GM18870 (cell line): ENCODE measurements at regions not wholly inside any gene's neighbourhood (a gene's known extent, or its start where the extent isn't known, plus 50 kb on each side); places are given as distances from the start of the nearest gene placed in this dataset.
"Not testable (repeated sequence)": the region's sequence is repeated elsewhere in the genome, so short reads cannot be mapped to it uniquely, and the experiment has no call there.

Experiments
- ATAC-seq: cut with Tn5 transposase; IDR thresholded peaks from one replicate; pipeline ENCODE4 v1.9.1; 2021; ENCODE audit warnings: moderate library complexity; ENCODE audit not compliant: unreplicated experiment

DNA sequence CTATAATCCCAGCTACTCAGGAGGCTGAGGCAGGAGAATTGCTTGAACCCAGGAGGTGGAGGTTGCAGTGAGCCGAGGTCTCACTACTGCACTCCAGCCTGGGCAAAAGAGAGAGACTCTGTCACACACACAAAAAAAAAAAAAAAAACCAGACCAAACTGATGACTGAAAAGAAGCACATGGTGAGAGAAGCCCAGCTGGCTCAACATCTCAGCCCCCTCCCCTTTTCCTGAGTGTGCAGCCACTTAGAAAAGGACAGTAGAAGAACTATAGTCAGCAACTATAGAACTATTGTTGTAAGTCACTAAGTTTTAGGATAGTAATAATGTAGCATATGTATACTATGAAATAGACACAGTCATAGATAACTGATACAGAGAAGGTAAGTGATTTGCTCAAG, 87.2 kb upstream of the RALGPS2 start:
- no peak for ATAC-seq

DNA sequence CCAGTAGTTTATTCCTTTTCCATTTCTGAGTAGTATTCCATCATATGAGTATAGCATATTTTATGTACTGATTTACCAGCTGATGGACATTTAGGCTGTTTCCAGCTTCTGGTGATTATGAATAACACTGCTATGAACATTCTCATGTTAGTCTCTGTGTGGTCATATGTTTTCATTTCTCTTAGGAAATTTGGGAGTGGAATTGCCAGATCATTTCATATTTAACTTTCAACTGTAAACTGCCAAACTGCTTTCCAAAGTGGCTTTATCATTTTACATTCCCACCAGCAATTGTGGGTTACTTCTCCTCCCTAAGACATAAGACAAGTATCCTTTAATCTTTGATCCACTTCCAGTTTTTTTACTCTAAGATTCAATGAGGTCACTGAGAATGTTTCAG, 85.7 kb upstream of the RALGPS2 start:
- no peak for ATAC-seq

DNA sequence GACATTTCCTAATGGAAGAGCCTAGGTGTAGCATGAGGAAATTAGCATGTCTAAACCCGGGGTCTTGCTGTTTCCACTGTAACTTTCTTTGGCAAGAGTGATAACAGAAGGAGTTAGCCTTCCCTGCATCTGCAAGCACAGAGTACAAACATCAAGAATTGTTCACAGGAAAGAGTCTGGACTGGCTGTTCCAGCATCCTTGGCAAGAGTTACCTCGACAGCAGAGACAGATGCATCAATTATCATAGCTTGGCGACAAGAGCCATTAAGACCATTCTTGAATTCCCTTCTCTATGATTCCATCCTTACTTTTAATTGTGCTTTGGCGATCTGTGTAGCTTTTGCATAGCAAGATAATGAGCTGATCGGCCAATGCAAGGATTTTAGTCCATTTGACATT, 82.8 kb upstream of the RALGPS2 start:
- ATAC-seq = no peak

DNA sequence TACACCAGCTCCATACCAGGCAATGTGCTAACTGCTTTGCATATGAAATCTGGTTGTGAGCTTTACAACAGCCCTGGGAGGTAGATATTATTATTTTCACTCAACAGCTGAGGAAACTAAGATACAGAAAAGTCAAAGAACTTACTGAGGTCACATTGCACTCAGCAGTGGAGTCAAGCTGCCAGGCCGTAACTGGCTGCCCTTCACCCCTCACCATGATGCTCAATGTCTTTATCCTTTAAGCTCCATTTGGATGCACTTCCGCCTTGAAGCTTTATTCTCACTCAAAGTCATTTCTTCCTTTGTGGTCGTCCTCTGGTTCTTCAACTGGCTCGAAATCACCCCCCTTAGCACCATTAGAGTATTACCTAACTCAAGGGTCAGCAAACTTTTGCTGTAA, 81.7 kb upstream of the RALGPS2 start:
- no peak for ATAC-seq

DNA sequence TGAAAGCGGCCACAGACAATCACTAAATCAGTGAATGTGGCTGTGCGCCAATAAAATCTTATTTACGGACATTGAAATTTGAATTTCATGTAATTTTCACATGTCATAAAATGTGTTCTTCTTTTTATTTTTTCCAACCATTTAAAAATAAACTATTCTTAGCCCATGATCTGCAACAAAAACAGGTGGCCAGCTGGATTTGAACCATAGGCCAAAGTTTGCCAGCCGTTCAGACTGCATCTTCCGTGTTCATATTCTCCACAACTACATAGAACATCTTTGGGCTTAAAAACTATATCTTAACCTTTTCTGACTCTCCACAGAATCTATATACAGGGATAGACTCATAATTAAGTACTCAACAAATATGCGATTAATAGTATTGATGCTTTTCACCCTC, 81.2 kb upstream of the RALGPS2 start:
- ATAC-seq = no peak

DNA sequence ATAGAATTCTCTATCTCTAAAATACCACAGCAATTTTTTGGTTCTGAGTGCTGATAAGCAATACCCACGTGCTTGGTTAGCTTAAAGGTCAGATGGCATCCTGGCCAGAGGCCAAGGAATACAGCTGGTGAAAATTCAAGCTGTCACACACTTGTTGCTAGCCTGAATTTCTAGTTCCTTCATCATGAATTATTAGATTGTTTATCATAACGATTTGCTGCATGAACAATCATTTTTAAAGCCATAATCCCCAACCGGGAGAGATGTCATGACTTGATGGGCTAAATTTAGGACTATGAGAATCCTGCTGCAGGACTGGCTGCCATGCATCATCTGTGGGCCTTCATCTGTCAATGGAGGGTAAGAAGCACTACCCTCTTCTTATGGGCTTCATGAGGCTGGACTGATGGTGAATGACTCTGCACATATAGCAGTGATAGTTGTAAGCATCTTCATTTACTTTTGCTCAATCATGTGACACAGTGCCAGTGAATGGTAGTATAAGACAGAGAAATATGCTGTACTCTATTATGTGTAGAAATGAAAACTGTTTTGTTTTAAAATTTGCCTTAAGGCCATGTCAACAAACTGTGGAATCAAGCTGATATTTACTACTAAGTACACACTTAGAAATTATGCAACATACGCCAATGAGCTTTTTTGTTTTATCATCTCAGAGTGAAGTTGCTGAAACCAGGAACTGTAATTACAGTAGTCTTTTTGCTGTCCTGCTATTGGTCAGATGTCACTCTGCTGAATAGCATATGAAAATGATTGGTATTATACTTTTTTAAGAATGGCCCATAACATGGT, 80.5 kb upstream of the RALGPS2 start:
- no peak for ATAC-seq

DNA sequence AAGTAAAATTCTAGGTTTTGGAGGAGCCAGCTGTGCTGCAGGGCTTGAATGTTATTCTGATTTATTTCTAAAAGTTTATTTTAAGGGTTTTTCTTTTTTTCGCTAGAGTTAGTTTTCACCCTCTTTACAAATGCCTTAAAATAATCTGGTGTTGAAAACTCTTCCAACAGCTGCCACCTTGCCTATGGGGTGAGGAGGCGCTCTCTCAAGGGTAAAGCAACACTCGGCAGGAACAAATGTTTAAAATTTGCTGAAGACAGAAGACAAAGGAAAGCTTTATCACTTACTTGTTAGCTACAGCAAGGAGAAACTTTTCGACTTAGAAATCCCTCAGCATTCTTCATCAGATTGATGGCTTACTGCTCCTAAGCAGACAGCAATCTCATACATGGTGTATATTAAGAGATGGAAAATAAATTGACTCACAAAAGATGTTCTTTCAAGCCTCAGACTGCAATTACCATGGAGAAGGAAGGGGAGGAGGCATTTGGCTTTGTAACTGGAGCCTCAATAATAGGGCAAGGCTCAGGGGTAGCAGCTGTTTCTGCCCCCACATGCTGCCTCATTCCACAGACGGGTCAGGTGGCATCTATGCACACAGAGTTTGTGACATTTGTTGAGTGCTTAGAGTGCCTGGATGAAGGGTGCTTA, 79.8 kb upstream of the RALGPS2 start:
- no peak for ATAC-seq

DNA sequence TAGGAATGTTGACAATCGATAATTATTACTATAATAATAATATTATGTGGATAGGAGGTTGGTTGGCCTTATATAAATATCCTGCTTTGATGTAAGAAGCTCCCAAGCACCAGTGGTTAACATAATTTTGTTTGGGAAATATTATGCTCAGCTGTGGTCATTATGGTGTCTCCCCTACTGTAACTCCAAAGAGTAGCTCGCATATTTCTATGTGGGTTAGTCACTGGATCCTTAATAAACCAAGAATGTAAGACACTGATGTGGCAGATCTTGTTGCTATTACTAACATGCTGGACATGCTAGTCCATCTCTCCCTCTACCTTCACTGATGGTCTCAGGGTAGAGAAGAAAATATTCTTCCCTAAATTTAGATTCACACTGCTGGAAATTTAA, 79.2 kb upstream of the RALGPS2 start:
- ATAC-seq = no peak

DNA sequence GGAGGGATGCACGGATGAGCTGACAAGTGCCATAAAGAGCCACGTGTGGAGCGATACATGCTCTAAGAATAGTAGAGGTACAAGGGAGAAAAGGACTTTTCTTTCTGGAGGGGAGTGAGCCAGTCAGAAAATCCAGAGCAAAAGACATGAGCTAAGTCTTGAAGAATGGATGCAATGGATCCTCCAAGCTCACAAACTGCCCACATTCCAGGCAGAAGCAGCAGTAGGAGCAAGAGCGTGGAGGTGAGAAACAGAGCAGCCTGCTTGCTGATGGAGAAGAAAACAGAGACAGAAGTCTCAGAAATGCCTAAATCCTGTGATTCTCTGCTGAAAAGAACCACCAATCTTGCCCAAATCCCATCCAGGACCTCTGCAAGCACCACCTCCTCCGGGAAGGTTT, 78.2 kb upstream of the RALGPS2 start:
- ATAC-seq = no peak

DNA sequence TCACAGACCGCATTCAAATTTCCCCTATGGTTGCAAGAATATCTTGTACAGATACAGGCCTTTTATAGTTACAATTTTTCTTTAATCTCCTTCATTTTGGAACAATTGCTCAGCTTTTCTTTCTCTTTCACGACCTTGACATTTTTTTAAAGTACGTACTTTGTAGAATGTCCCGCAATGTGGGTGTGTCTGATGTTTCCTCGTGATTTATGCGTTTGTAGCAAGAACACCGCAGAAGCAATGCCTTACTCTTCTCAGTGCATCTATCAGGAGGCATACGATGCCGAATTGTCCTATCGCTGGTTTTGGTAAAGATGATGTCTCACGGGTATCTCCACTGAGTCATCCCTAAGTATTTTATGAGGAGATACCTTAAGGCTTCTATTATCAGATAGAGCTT, 76.9 kb upstream of the RALGPS2 start:
- ATAC-seq = no peak

DNA sequence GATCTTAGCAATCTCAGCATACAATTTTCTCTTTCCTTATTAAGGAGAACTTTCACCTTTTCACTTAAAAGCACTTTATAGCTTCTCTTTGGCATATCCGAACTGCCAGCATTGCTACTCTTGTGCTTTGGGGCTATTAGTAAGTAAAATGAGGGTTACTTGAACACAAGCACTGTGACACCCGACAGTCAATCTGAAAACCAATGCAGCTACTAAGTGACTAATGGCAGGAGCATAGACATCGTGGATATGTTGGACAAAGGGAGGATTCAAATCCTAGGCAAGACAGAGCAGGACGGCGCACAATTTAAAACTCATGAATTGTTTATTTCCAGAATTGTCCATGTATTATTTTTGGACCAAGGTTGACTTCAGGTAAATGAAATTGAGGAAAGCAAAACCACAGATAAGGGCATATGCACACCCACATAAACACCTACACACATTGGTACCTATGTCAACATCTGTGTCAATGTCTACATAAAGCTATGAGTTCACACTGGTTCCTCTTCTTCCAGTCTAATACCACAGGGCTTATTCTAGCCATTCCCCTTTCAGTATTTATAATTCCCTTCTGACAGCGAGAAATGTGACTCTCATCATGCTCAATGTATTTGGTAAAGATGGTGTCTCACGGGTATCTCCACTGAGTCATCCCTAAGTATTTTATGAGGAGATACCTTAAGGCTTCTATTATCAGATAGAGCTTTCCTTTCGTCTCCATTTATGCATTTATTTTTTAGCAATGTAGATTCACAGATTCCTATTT, 75.3 kb upstream of the RALGPS2 start:
- ATAC-seq = no peak

DNA sequence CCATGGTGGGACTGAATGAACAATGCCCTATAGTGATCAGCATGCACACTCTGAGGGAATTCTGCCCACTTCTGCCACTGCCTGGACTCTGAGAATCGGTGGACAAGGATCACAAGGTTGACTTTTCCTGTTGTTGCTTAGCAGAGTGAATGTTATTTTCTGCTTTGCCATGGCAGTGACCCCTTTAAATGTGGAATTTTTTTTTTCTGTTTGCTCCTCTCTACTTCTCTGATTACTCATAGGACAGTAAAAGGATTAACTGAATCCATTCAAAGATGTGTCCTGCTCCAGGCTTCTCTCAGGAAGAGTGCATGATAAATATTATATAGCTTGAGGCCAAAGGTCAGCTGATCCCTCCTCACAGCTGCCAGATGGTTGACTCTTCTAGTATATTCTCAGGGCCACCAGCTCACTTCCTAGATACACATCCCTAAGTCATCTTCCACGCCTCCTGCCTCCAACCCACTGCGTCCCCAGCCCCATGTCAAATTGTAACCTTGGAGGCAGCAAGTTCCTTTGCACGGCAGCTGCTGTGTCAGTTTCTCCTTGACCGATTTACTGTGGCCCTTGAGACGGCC, 74.0 kb upstream of the RALGPS2 start:
- no peak for ATAC-seq

DNA sequence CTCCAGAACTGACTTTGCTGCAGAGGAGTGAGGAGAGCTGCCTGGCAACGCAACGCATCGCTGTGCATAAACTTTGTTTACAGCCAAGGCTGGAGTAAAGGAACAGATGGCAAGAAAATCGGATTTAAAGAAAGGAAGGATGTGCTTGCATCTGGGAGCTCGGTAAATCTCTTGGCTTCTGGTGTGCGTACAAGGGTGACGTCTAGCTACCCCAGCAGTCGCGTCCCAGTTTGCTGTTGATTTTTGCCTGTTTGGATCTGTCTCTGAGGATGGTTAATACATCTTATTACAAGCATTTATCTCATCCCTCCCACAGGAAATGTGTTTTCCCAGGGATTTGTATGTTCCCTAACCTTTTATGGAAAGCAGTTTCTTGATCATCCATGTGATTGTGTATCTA, 73.3 kb upstream of the RALGPS2 start:
- ATAC-seq = no peak

DNA sequence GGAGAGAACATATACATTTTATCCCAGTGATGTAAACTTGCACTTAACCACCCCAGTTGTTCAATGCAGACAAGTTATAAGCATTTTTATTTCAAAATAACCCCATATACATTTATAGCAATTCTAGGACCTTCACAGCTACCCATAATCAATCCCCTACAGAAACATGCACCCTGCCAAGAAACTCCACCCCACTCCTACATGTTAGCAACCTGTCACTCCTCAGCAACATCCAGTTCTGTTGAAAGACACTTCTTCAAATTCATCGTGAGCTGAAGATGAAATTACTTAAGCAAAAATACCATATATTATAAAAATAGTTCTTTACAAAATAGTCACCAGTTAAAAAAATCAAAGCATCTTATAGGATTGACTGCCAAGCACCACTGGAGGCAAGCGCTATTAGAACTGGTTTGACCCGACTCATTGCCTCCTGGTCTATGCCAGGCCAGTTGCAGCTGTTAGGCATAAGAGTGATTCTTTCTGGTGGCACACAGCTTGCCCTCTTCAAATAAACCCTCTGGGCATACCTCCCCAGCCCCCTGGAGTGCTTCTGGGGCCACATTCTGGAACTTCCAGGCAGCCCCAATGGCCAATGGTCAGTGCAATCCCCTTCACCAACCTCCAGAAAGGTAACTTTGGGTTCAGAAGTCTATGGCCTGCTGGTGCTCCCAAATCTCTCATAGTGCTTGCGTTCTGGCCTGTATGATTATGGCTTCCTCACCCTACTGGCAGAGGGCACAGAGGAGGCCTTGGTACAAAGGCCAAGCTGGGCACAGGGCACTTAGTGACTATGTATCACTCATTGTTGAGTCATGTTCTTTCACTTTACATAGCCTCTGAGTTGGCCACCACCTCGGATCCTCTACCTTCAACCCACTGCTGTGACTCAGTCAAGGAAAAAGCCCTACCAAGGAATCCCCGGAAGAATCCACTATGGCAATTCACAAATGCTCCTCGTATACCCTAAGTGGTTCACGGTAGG, 72.2 kb upstream of the RALGPS2 start:
- no peak for ATAC-seq

DNA sequence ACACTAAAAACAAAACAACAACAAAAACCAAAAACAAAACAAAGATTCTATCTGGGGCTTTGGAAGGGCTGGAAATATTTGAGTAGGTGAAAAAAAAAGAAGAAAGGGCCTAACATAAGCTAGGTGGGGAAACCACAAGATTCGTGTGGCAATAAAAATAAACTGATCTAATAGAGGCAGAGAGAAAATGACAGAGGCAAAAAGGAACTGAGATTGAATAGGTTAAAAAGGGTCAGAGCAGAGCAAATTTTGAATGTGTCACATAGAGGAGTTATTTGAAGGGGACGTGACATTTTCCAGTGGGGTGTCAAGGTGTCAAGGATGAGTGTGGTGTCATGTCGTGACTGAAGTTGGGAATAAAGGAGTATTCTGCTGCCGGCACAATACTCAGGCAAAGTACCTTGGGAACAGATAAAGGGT, 65.2 kb upstream of the RALGPS2 start:
- peak; percentile 66 for ATAC-seq

DNA sequence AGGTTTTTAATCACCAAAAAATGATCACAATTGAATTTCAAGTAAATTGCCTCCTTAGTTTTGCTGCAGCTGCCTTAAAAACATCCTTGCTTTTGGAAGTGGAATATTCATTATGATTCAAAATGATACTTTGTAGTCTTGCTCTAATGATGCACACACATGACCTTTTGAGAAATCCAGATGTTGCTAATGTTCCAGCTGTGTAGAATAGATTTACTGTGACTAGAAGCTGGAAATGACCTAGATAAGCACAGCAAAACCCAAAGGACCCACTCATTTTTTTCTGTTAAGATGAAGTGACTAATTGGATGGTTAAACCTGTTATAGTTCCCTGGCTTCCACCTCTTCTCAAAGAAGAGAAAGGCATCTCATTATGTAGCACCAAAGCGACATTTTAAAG, 64.6 kb upstream of the RALGPS2 start:
- ATAC-seq = no peak

DNA sequence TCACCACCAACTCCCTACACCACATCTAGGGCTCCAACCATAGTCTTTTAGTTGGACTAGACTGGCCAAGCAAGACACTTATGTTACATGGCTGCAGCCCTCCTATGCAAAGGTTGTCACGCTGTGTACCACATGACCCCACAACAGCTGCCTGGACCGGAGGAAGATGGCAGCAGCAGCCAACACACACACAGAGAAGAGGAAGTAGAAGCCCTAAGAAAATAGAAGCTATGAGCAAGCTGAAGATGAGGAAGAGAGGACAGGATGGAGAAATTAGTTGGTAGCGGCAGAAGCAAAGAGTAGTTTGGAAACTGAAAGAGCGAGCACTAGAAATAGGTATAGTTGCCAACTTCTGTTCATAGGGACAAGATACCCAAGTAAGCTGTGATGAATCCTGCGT, 60.8 kb upstream of the RALGPS2 start:
- ATAC-seq = peak; percentile 79

DNA sequence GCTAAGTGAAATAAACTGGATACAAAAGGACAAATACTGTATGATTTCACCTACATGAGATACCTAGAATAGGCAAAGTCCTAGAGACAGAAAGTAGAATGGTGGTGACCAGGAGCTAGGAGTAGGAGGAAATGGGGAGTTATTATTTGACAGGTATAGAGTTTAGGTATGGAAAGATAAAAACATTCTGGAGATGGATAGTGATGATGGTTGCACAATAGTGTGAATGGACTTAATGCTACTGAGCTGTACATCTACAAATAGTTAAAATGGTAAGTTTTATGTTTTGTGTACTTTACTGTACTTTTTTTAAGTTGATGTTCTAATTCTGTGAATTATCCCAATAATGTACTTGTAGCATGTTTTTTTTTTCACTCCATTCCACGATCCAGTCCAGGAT, 59.5 kb upstream of the RALGPS2 start:
- no peak for ATAC-seq

DNA sequence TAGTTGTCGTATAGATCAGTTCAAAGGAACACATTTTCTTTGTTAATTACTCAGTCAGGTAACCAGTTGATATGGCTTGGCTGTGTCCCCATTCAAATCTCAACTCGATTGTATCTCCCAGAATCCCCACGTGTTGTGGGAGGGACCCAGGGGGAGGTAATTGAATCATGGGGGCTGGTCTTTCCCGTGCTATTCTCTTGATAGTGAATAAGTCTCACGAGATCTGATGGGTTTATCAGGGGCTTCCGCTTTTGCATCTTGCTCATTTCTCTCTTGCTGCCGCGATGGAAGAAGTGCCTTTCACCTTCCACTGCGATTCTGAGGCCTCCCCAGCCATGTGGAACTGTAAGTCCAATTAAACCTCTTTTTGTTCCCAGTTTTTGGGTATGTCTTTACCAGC, 58.2 kb upstream of the RALGPS2 start:
- not testable (repeated sequence) for ATAC-seq

DNA sequence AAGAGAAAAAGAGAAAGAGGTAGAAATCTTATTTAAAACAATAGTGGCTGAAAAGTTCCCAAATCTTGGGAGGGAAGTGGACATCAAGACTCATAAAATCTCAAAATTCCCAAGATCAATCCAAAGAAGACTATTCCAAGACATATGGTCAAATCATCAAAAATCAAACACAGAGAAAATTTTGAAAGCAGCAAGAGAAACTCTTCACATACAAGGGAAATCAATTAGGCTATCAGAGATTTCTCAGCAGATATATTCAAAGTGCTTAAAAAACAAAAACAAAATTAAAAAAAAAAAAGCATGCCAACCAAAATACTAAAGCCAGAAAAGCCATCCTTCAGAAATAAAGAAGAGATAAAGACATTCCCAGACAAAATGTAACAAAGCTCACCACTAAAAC, 52.6 kb upstream of the RALGPS2 start:
- no peak for ATAC-seq
